HG03442 (cell line): ENCODE measurements at regions not wholly inside any gene's neighbourhood (a gene's known extent, or its start where the extent isn't known, plus 50 kb on each side); places are given as distances from the start of the nearest gene placed in this dataset.

Source experiments
- ATAC-seq: cut with Tn5 transposase; IDR thresholded peaks from one replicate; pipeline ENCODE4 v1.9.1; 2021; ENCODE audit warnings: mild to moderate bottlenecking, moderate library complexity; ENCODE audit not compliant: unreplicated experiment

- ATAC-seq, result no peak
Measured at GRCh38 chr5:89125372-89125771, 242.4 kb upstream of the MEF2C start.

DNA sequence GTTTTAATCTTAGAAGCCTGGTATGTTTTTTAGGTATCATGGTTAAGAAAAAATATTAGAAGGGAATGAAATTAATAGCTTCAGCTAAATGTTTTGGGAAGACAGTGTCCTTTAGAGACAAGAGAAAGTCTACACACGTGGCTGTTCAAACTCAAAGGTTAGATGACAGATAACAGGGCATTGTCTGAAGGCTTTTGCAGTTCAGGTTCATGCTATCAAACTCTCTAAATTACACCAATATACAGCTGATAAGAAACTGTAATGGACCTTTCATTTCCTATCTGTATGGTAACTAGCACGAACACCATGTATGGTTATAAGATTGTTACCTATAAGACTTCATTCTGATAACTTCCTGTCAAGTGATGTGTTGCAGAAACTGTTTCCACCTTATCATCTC, 240.6 kb upstream of the MEF2C start:
- no peak for ATAC-seq

GRCh38 chr5:89120719-89121118, 237.7 kb upstream of the MEF2C start:
- ATAC-seq, result no peak

GRCh38 chr5:89117124-89117644, 234.2 kb upstream of the MEF2C start:
- peak; percentile 93 for ATAC-seq

- no peak for ATAC-seq
Measured at GRCh38 chr5:89110916-89111646, 228.1 kb upstream of the MEF2C start.

DNA sequence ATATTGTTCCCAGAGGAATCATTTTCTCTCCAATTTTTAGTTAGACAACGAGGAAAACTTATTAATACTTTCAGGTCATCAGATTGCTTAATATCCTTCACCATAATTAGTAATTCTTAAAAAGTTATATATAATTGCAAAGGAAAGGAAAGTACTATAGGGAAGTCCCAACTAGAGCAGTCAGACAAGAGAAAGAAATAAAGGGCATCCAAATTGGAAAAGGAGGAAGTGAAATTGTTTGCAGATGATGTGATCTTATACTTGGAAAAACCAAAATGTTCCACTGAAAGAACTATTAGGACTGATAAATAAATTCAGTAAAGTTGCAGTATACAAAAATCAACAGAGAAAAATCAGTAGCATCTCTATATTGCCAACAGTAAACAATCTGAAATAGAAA, 223.5 kb upstream of the MEF2C start:
- ATAC-seq, result no peak

GRCh38 chr5:89105836-89106235, 222.9 kb upstream of the MEF2C start:
- ATAC-seq, result no peak

- no peak for ATAC-seq
Measured at GRCh38 chr5:89105171-89105695, 222.2 kb upstream of the MEF2C start.

DNA sequence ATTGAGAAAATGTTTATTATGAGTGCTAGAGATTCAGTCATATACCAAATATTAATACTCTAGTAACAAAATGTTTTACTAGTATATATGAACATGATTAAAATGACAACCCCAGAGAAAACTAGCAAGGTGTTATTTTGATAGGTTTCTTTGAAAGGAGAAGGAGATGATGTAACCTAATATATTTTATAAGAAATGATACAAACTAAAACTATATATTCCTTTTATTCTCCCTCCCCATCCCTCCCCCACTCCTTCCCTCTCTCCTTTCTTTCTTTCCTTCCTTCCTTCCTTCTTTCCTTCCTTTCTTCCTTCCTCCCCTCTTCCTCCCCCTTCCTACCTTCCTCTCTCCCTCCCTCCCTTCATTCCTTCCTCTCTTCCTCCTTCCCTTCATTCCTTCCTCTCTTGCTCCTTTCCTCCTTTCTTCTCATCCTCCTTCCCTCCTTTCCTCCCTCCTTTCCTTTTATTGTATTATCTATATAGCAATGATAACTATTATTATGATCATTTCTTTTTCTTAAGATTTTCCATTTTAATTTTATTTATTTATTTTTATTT, 215.3 kb upstream of the MEF2C start:
- ATAC-seq, result no peak

GRCh38 chr5:89097103-89097502, 214.1 kb upstream of the MEF2C start:
- peak; percentile 83 for ATAC-seq

DNA sequence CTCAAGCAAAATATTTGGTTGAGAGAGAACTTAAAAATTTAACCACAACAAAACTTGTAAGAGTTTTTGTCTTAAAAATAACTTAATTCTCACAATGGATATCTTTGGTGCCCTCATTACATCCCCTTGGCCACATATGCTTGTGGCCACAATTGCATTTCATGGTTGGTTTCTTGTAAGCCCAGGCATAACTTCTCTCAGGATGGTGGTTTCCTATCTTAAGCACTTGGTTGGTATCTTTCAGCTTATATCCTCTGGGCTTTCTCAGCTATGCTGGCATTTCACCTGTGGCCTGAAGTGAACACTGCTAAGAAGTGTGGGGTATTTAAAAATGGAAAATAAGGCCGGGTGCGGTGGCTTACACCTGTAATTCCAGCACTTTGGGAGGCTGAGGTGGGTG, 212.4 kb upstream of the MEF2C start:
- no peak for ATAC-seq

DNA sequence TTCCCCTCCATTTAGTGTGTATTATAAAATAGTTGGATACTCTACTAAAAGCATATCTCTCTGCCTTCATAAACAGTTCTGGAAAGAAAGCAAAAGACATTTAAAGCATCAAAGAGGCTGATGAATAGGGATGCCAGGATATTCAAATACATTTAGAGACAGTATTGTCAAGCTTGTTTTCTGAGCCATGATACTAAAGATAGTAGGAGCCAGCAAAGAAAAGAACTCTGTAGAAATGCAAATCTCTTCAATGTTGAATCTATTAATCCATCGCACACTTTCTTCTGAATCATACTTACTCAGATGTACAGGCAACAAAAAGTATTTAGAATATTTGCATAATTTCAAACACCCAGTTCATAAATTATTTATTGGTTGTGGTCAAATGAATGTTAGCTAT, 207.1 kb upstream of the MEF2C start:
- ATAC-seq, result no peak

- no peak for ATAC-seq
Measured at GRCh38 chr5:89087551-89088318, 204.8 kb upstream of the MEF2C start.

GRCh38 chr5:89087128-89087527, 204.1 kb upstream of the MEF2C start:
- peak; percentile 53 for ATAC-seq

DNA sequence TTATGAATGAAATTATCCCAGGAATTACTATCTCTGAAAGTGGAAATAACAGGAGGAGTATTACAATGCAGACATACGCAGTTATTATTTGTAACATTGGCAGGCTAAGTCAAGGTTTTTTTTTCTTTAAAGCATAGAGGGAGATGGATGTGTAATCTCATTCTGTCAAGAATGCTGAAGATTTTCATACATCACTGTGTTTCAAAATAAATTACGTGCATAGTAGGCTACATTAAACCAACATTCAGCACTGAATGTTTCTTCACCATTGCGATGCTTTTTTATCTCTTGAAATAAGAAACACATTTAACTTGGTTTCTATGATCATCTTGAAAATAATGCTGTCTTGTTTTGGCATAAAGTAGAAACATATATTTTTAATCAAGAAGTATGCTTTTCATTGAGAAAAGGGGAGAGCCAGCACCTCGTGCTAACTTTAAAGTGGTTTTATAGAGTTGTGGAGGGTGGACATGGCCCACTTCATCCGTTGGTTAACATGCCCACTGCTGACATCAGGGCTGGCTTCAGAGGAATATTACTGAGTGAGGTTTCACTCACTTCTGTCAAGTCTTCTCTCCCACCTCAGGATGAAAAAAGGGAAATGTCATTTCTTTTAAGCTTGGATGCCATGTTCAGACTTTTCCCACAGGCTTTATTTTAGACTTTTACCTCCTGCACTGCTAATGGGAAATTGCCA, 203.6 kb upstream of the MEF2C start:
- no peak for ATAC-seq

- no peak for ATAC-seq
Measured at GRCh38 chr5:89083791-89084190, 200.8 kb upstream of the MEF2C start.

DNA sequence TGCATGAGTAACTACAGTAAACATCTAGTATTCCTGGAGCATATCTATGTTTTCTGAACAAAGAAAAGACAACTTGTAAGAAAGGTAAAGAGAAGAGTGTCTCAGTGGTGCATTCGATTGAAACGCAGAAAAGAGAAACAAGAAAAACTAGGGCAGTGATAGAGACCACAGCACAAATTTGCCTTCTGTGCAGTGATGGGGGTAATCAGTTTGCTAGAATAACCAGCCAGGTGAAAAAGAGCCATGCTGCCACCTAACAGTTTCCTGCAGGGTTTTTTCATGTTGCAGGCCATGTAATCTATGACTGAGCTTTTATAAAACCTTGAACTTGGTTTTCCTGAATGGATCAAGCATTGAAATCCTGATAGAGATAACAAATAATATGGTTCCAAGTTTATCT, 198.4 kb upstream of the MEF2C start:
- ATAC-seq, result peak; percentile 64

GRCh38 chr5:89080467-89081116, 197.6 kb upstream of the MEF2C start:
- ATAC-seq, result peak; percentile 57

- no peak for ATAC-seq
Measured at GRCh38 chr5:89072842-89073672, 190.1 kb upstream of the MEF2C start.

- ATAC-seq, result peak; percentile 73
Measured at GRCh38 chr5:89071941-89072331, 189.0 kb upstream of the MEF2C start.
